Effector CD4-positive, alpha-beta T cell (primary cell): ENCODE measurements at regions not wholly inside any gene's neighbourhood (a gene's known extent, or its start where the extent isn't known, plus 50 kb on each side); places are given as distances from the start of the nearest gene placed in this dataset.

ENCODE experiments used
- DNase-seq: peaks from one replicate; pipeline ENCODE4 v3.0.0-alpha.2; 2020

DNA sequence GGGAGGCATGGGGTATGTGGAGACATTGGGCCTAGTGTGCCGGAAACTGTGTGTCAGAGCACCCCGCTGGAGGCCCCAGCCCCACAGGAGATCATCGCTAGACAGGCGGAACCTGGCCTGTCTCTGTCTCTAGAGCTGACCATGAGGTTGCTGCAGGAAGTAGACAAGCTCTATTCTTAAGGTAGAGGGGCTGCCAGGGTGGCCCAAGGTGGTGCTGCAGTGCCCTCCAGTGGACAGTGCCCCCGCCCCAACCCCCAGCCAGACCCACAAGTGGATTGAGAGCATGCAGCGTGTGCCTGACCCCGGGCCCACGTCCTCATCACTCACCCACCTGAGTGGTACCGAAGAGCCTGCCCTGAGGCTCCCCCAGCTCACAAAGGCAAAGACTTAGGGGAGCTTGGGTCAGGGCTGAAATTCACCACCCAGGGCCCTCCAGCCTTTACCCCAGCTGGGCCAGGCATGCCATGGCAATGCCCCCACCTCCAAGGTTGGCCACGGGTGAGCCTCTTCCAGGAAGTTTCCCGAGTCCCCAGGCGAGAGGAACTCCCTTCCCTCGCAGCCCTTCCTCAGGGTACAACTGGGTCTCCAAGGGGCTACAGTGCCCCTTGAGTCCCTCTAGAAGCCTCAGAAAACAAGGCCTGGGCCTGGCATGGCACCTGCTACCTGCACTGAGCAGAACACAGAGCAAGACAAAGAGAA, 155.0 kb downstream of the TTC32 start:
- DNase-seq, result no peak

DNA sequence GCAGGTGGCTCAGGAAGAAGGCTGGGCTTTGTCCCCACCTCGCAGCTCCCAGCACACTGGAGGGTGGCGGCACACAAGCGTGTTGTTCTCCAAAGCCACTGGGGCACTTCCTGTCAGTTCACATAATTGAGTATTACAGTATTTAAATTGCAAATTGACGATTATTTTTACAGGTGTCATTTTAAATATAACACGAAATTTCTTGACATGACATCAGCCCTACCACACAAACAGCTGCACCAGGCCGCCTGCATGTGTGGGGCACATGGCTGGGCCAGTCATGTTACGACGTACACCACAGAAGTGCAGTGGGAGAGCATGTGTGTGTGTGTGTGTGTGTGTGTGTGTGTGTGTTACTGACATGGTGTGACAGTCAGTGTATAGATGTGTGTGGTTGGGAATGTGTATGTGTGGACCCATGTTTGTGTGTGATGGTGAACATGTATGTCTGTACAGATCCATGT, 155.6 kb downstream of the TTC32 start:
- DNase-seq, result no peak

DNA sequence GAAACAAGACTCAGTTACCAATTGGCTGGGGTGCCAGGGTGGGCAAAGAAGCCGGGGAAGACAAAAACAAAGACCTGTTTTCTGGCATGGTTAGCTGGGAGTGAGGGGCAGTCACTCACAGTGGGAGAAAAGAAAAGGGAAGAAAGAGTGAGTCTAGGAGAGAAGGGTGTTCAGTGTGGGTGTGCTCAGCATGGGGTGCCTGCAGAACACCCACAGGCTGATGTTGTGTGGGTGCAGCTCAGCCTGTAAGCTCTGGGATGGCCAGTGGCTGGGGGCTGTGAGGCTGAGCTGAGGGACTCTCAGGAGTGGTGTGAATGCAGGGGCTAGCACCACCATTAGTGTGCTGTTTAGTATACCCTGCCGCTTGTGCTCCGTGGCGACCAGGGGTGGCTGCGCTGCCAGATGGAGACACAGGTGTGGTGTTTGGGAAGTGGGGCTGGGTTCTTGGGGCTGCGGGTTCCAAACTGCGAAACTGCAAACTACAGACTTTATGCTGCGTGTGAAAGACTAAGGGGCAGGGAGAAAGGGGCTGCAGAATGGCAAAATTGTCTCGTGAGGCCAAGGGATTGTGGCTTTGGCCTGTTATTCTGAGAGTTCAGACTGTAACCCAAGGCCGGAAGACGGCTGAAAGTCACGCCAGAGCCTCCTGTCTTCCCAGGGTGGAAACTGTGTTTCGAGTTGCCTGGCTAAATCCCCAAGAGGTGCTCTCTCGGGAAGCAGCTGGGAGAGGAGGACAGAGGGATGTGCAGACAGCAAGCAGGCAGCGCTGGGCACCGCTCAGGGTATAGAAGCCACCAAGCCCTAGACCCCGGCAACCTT, 156.3 kb downstream of the TTC32 start:
- DNase-seq, result no peak

DNA sequence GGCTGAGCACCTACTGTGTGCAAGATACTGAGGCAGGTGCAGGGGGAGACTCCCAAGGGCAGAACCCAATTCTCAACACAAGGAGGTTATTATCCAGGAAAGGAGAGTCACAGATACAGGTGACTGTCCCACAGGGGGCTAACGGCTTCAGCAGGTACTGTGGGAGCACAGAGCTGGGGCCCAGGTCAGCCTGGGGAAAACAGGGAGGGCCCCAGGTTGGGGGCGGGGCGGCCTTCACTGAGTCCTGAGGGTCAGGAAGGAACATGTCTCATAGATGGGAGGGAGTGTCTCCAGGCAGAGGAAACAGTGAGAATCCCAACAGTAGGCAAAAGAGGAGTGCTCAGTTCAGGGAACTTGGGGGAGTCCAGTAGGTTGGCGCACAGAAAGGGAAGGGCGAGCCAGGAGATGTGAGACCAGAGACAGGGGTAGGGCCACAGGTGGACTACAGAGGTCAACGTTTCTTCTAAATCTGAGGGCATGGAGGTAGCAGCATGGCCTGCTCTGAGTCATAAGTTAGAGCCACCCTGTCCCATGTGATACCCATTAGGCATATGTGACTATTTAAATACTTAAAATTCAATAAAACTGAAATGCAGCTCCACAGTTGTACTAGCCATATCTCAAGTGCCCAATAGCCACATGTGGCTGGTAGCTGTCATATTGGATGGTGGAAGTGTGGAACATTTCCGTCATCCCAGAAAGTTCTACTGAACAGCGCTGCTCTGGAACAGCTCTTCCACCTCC, 157.2 kb downstream of the TTC32 start:
- no peak for DNase-seq

DNA sequence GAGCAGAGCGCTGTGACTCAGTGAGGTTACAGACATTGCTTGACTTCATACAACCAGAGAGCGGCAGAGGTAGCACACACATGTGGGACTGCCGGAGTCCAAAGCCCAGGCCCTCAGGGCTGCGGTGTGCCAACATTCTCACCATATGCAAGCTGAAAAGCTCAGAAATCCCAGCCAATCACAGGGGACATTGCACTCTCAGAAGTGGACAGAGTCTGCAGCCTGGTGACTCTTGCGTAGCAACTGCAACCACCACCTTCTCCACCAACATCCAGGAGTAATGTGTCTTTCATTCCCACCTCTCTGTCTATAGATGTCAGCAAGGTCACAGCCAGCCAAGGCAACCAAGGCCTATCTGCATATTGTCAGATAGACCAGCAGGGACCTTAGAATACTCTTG, 158.1 kb downstream of the TTC32 start:
- no peak for DNase-seq

DNA sequence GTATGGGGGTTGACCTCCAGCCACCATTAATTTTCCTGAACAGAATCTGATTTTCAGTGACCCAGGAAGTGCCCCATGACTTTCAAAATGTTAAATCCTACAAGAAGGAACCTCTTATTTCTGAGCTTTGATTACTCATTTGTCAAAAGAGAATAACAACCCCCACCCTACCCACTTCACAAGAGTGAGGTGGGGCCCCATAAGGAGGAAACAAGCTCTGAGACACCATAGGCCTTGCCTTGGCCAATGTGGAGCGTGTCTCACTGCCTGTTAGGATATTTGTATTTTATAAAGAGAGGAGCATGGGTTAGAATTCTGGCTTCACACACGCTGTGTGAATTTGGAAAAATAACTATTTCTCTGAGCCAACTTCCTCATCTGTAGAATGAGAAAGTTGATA, 158.9 kb downstream of the TTC32 start:
- no peak for DNase-seq

DNA sequence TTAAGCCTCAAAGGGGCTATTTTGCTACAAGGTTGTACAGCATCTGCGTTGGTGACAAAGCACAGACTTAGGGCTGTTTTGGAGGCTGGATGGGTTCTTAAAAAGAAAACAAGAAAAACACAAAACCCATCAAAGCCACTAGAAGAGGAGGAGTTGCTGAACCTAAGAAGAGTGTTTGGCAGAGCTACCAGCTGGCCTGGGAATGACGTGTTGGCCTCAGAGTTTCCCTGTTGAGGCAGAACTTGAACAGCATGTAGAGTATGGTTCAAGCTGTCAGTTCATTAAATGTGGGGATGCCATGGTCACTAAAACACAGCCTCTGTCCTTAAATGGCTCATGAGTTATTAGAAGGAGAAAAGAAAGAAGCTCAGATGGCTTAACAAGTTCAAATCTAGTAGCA, 162.5 kb downstream of the TTC32 start:
- DNase-seq, result no peak

DNA sequence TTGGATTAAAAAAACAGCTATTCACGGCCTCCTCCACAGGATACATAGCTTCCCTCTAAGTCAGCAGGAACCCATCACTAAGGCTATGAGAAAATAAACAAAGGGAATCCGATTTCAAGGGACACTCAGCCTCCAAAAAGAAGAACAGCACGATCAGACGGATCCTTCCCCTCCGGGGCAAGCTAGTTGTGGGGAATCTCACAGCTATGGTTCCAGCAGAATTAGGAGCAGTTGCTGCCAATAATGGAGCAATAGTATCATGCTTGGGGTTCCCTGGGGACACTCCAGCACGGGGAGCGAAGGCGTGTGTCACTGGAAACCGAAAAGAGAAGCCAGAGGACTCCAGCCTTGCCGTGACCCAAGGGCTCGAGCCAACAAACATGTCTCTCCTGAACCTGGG, 163.1 kb downstream of the TTC32 start:
- no peak for DNase-seq

DNA sequence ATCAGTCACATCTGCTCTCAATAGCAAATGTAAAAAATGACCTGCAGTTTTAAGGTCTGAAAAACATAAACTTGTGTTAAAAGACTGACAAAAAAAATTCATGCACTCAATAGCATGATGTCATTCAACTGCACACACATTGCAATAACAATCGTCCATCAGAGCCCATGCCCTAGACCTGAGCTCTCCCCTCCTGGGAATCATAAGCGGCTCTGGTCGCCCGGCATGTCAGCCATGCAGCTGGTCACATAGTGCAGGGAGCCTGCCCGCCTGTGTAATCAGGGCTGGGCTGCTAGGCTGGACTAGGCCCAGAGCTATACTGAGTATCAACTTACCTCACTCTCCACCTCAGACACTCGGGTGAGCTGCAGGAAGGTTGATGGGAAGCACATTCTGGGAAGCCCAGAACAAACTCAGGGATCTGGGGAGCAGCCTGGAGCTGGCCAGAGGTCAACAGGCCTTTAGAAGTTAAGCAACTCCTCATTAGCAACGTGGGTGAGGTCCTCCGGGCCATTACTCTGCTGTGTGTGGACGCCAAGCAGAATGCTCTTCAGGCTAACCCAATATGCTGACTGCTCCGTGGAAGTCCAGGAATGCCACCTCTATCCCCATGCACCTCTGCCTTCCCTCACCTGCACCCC, 165.5 kb downstream of the TTC32 start:
- no peak for DNase-seq

DNA sequence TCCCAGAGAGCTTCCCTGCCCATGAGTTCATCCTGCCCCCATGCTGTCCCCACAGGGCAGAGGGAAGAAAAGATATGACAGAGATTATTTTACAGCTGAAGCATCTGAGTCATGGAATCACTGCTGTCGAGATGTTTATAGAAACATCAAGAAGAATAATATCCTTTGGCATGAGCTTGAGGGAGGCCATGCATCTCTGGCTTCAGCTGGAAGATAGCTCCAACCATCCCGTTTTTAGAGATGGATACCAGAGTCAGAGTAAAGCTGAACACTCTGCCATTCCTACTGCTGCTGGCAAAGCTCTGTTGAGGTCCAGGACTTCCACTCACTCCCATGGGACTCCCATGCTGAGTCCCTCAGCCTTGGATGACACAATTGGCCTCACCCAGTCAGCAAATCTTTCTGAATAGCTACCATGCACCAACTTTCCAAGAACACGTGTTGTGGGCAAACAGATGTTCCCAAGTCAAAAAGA, 167.8 kb downstream of the TTC32 start:
- DNase-seq, result no peak

DNA sequence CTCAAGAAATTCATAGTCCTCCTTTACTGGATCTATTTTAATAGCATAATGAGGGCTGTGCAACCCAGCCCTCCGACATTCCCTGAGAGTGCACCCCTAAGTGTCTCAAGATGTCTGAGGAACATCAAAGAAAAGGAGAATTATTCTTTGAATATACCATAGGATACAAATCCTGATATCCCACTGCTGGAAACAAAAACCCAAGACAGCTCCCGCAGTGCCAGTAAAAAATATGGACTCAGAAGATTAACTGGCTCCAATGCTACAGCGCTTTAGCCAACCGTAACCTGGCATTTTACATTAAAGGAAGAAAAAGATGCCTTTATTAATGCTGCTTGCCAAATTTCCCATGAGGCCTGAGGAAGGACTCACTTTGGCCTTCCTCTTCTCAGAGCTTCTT, 168.4 kb downstream of the TTC32 start:
- no peak for DNase-seq

DNA sequence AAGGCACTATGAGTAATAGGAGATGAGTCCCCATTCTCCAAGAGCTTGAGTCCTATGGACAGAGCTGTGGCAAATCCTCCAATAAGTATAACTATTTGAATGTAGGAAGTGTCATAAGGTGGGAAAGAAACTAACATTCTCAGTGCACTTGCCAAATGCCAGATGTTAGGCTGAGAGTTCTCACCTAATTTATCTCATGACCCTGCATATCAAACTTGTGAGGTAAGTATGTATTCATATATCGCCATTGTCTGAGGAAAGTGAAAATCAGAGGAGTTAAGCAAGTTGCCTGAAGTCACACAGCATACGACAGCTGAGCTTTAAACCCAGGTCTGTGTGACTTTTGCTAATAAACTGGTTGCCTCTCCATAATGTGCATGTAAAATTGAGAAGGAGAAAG, 169.5 kb downstream of the TTC32 start:
- no peak for DNase-seq

DNA sequence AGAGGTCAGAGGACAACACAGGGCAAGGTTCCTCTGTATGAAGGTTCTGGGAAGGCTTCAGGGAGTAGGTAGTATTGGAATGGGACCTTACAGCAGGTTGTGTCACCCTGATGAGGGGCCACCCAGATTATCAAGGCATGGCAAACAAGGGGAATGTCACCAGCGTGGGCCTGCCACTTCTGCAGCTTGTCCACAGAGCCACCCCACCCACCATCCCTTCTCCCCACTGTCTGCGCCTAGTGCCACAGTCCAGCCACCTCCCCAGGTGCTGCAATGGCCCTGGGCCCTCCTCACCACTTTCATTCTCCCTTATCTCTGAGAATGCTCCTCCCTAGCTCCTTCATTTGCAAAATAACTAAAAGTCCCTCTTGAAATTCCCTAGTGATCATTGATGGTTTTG, 170.3 kb downstream of the TTC32 start:
- DNase-seq, result no peak

DNA sequence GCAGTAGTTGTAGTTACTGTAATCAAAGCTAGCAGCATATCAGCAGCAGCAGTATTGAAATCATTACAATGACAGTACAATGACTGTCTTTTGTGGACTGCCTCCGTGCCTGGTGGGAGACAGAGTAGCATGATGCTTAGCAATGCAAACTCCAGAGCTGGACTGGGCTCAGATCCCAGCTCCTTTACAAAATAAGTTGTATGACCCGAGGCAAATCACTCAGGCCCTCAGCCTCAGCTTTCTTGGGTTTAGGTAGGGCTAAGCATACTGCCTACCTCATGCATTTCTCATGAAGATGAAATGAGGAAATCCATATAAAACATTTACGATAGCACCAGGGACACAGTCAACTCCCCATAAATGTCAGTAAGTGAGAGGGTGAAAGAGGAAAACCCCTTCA, 170.7 kb downstream of the TTC32 start:
- no peak for DNase-seq

DNA sequence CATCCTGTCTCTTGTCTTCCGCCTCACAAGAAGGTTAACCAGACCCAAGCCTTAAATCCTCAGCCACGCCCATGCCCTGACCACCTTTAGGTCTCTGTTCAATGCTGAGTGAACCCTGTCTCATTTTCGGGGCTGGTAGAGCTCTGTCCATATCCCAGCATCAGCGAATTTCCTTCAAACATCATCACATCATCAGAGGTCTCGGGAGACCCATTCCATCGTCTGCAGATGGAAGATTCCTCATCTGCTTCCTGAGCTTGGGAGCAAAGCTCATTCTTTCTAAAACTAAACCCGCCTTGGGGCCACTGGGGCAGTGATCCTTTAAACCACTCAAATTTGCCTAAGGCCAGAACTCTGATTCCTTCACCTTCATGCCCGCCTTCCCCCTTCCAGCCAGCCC, 173.7 kb downstream of the TTC32 start:
- no peak for DNase-seq

DNA sequence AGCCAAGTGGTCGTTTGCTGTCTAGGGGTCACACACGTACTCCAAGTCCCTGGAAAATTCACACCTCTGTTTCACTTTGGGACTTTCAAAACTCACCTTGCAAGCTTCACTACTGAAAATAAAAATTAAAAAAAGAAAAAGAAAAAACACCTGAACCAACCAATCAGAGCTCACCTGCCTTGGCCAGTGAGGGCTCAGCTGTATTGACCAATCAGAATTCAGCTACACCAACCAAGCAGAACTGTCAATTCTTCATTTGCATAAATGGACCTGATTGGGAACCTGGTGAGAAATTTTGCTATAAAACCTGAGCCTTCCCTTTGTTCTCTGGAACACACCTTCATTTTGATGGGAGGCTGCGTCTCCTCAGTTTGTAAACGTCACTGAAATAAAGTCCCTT, 176.4 kb downstream of the TTC32 start:
- DNase-seq, result no peak

DNA sequence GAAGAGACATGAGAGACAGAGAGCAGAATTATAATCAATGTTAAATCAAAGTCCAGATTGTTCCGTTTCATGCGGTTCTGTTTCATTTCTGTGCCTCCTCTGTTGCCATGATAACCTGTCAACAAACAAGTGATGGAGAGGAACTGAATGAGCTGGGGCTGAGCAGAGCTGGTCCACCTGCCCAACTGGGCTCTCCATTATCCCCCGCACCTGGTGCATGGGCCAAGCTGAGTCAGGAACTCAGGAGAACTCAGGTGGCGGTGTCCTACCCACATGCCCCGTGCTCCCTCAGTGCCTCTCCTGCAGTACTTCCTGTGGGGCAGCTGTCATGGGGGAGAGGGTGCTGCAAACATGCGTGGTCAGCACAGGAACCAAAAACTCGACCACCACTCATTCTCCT, 178.8 kb downstream of the TTC32 start:
- no peak for DNase-seq

DNA sequence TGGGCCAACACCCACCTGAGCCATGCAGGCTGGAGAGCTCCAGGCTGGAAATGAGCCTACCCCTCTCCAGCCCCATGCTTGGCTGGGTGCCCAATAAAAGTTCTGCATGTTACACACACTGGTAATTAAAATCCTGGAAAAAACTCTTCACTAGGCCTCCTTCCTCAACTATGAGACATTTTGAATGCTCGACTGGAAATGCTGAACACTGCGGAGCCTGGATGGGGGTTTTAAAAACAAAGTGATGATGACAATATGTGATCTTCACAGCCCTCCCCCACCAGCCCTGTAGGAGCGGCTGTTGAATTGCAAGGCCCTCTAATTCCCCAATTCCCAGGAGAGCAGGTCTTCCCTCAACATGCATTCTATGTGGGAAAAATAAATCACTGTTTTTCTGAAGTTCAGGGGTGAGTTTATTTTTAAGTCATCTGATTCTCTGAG, 179.2 kb downstream of the TTC32 start:
- no peak for DNase-seq

DNA sequence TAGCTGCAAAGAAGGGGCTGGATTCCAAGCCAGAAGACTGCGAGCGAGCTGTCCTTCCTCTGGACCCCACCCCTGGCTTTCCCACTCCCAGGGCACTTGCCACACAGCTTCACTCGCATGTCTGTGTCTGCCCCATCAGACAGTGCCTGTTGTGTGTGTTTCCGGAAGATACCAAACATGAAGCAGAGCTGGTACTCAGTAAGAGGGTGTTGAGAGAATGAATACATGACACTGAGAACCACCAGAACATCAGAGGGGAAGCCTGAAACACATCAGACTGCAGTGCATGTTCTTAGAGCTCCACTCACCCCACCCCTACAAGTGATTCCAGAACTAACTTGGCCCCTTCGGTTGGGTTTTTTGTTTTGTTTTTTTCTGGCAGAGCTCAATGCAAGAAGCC, 181.5 kb downstream of the TTC32 start:
- DNase-seq, result no peak

DNA sequence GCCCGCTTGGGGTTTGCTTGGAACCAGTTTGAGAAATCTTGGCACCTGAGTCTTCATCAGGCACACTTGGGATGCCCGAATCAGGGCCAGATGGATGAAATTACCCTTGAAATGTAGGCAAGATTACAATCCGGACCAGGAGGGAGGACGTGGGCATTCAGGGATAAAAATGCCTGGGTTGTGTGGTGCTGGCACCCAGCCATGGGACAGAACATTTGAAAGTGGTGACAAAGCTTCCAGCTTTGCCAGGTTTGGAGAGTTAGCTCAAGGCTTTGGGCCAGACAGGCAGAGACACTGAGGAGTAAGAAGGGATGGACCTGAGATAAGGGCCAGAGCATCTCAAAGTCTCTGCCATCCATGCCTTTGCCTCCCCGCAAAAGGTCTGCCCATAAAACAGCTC, 182.2 kb downstream of the TTC32 start:
- DNase-seq, result no peak

DNA sequence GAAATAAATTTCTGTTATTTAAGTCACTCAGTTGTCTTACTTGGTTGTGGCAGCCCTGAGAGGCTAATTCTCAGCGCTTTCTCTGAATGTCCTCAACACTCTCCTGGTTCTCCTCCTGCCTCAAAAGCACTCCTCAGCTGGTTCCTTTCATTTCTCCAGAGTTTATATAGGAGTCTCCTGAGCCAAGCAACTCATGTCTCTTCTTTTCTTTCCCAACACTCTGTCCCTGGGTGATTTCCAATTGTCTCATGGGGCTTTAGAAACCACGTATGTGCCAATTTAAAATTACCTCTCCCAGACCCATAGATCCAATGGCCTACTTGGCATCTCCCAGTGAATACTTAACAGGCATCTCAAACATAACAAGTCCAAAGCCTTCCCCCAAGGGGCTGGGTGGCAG, 184.3 kb downstream of the TTC32 start:
- no peak for DNase-seq

DNA sequence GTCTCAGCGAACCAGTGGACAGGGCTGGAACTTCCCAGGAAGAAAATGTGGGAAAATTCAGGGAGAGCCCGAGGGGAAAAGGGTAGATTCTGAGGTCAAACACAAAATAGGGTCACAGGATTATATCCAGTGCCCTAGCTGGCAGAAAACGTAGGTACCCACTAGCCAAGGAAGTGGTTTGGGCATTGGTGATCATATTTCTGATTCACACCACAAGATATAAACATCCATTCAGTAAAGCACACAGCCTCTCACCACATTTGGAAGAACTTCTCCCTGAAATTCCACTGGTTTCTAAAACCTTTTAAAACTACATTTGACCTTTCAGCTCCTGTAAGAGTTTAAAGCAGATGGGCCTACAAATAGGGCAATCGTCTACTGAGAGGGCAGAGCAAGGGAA, 186.9 kb downstream of the TTC32 start:
- DNase-seq, result no peak

DNA sequence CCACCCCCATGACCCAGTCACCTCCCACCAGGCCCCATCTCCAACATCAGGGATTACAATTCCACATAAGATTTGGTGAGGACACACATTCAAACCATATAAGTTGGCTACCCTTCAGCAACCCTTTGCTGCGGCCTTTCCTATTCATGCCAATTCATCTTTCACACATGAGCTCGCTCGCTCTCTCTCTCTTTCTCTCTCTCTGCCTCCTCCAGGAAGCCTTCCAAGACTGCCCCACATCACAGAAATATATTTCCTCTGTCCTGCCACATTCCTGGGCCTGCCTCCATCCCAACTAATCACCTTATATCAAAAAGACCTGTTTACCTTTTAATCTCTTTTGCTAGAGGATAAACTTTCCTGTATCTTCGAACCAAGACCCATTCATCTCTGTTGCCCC, 188.9 kb downstream of the TTC32 start:
- DNase-seq, result no peak
